ENCODE measurements at regions not wholly inside any gene's neighbourhood (a gene's known extent, or its start where the extent isn't known, plus 50 kb on each side); places are given as distances from the start of the nearest gene placed in this dataset.

DNA sequence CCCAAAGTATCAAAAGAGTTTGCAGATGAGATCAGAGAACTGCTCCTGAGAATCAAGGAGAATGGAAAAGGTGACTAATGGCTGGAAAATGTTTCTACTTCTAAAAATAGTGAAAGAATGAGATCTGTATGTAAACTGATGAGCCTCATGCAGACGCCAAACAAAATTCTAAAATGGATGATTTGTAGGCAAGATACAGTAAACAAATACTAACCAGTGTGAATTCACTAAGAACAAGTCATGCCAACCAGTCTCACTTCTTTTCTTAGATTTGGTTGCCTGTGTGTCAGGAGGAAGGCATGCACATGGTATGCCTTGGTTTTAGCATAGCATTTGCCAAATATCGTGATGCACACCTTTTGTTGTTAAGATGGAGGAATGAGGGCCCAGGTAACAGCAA is 94.9 kb upstream of the PIK3CG start:
- TF ChIP-seq POLR2AphosphoS5 (IDR thresholded peaks at IDR 0.05; ENCODE audit: low read depth), result no peak
- TF ChIP-seq, protein P1, sequence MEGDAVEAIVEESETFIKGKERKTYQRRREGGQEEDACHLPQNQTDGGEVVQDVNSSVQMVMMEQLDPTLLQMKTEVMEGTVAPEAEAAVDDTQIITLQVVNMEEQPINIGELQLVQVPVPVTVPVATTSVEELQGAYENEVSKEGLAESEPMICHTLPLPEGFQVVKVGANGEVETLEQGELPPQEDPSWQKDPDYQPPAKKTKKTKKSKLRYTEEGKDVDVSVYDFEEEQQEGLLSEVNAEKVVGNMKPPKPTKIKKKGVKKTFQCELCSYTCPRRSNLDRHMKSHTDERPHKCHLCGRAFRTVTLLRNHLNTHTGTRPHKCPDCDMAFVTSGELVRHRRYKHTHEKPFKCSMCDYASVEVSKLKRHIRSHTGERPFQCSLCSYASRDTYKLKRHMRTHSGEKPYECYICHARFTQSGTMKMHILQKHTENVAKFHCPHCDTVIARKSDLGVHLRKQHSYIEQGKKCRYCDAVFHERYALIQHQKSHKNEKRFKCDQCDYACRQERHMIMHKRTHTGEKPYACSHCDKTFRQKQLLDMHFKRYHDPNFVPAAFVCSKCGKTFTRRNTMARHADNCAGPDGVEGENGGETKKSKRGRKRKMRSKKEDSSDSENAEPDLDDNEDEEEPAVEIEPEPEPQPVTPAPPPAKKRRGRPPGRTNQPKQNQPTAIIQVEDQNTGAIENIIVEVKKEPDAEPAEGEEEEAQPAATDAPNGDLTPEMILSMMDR (conservative IDR thresholded peaks at IDR 0.05; ENCODE audit: low read depth in 2 of 2), result no peak

Measured in GM23338 (cell line).